ENCODE measurements at regions not wholly inside any gene's neighbourhood (a gene's known extent, or its start where the extent isn't known, plus 50 kb on each side); places are given as distances from the start of the nearest gene placed in this dataset.

GRCh38 chr3:26108846-26109489, 319.1 kb downstream of the OXSM start:
- no peak for TF ChIP-seq OSR1 (CRISPR knock-in tag; IDR thresholded peaks at IDR 0.05)
- TF ChIP-seq ARNTL (CRISPR knock-in tag; IDR thresholded peaks at IDR 0.05; ENCODE audit: borderline replicate concordance, low read depth): no peak
- no peak for TF ChIP-seq POU6F1 (CRISPR knock-in tag; IDR thresholded peaks at IDR 0.05; ENCODE audit: borderline replicate concordance, low read depth)
- TF ChIP-seq SNAI2 (CRISPR knock-in tag; IDR thresholded peaks at IDR 0.05): no peak
- no peak for TF ChIP-seq ISL1 (CRISPR knock-in tag; IDR thresholded peaks at IDR 0.05)
- TF ChIP-seq CREB5 (CRISPR knock-in tag; IDR thresholded peaks at IDR 0.05; ENCODE audit: low read depth): no peak
- no peak for TF ChIP-seq TOX (CRISPR knock-in tag; IDR thresholded peaks at IDR 0.05; ENCODE audit: borderline replicate concordance)
- ATAC-seq: no peak

DNA sequence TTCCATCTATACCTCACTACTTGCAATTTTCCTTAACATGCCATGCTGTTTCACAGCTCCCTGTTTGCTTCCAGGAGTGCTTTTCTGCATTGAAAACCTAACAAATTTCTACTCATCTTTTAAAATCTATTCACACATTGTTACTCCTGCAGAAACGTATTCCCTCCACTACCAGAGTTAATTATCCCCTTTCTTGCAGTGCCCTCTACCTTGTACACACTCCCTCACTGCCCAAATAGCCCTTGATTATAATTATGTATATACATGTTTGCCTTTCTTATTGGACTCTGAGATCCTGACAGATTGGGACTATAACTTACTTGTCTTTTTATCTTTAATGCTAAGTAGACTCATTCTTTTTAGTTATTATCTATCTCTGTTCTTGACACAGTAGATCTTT, 325.0 kb downstream of the OXSM start:
- no peak for TF ChIP-seq ISL1 (CRISPR knock-in tag; IDR thresholded peaks at IDR 0.05)
- no peak for TF ChIP-seq ZNF8 (CRISPR knock-in tag; IDR thresholded peaks at IDR 0.05)
- no peak for TF ChIP-seq TOX (CRISPR knock-in tag; IDR thresholded peaks at IDR 0.05; ENCODE audit: borderline replicate concordance)
- TF ChIP-seq CSRNP3 (CRISPR knock-in tag; IDR thresholded peaks at IDR 0.05): no peak
- TF ChIP-seq POU6F1 (CRISPR knock-in tag; IDR thresholded peaks at IDR 0.05; ENCODE audit: borderline replicate concordance, low read depth): no peak
- no peak for TF ChIP-seq ARNTL (CRISPR knock-in tag; IDR thresholded peaks at IDR 0.05; ENCODE audit: borderline replicate concordance, low read depth)
- no peak for TF ChIP-seq SNAI2 (CRISPR knock-in tag; IDR thresholded peaks at IDR 0.05)
- TF ChIP-seq RARB (CRISPR knock-in tag; IDR thresholded peaks at IDR 0.05): no peak
- no peak for TF ChIP-seq ZFP3 (CRISPR knock-in tag; IDR thresholded peaks at IDR 0.05)
- no peak for TF ChIP-seq CREB5 (CRISPR knock-in tag; IDR thresholded peaks at IDR 0.05; ENCODE audit: low read depth)
- TF ChIP-seq, protein P1, sequence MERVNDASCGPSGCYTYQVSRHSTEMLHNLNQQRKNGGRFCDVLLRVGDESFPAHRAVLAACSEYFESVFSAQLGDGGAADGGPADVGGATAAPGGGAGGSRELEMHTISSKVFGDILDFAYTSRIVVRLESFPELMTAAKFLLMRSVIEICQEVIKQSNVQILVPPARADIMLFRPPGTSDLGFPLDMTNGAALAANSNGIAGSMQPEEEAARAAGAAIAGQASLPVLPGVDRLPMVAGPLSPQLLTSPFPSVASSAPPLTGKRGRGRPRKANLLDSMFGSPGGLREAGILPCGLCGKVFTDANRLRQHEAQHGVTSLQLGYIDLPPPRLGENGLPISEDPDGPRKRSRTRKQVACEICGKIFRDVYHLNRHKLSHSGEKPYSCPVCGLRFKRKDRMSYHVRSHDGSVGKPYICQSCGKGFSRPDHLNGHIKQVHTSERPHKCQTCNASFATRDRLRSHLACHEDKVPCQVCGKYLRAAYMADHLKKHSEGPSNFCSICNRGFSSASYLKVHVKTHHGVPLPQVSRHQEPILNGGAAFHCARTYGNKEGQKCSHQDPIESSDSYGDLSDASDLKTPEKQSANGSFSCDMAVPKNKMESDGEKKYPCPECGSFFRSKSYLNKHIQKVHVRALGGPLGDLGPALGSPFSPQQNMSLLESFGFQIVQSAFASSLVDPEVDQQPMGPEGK (CRISPR knock-in tag; IDR thresholded peaks at IDR 0.05; ENCODE audit: borderline replicate concordance): no peak
- TF ChIP-seq TCF4 (CRISPR knock-in tag; IDR thresholded peaks at IDR 0.05; ENCODE audit: borderline replicate concordance): no peak
- no peak for TF ChIP-seq ZFP30 (CRISPR knock-in tag; IDR thresholded peaks at IDR 0.05)
- no peak for TF ChIP-seq OSR1 (CRISPR knock-in tag; IDR thresholded peaks at IDR 0.05)
- no peak for TF ChIP-seq BACH2 (CRISPR knock-in tag; IDR thresholded peaks at IDR 0.05; ENCODE audit: borderline replicate concordance)
- no peak for TF ChIP-seq GLIS3 (CRISPR knock-in tag; IDR thresholded peaks at IDR 0.05)
- no peak for TF ChIP-seq CSDC2 (CRISPR knock-in tag; IDR thresholded peaks at IDR 0.05)
- no peak for TF ChIP-seq ZC3H10 (CRISPR knock-in tag; IDR thresholded peaks at IDR 0.05)
- TF ChIP-seq PPARA (CRISPR knock-in tag; IDR thresholded peaks at IDR 0.05; ENCODE audit: borderline replicate concordance): no peak
- no peak for TF ChIP-seq ZNF565 (CRISPR knock-in tag; conservative IDR thresholded peaks at IDR 0.05; ENCODE audit: low read depth)
- no peak for ATAC-seq

DNA sequence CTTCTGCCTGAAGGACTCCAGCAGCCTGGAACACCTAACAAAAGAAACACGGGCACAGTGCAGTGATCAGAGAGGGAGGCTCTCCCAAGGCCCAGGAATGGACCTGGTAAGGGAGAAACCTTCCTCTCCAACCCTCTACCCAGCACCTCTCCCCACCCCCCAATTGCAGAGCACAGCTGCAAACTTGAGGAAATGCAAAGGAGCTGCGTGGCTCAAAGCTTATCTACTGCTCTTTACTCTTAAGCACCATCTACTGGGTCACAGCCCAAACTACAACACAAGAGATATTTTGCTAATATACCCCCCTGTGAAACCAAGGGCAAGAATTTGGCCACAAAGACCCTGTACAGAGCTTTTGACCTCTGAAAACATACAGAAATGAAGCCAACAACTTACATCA, 328.3 kb downstream of the OXSM start:
- ATAC-seq: no peak
- TF ChIP-seq, protein P1 (CRISPR knock-in tag; IDR thresholded peaks at IDR 0.05; ENCODE audit: borderline replicate concordance): no peak
- TF ChIP-seq BACH2 (CRISPR knock-in tag; IDR thresholded peaks at IDR 0.05; ENCODE audit: borderline replicate concordance) (no peak), SNAI2 (CRISPR knock-in tag; IDR thresholded peaks at IDR 0.05) (no peak), ZNF70 (CRISPR knock-in tag; IDR thresholded peaks at IDR 0.05) (no peak), TCF4 (CRISPR knock-in tag; IDR thresholded peaks at IDR 0.05; ENCODE audit: borderline replicate concordance) (no peak), ZNF565 (CRISPR knock-in tag; conservative IDR thresholded peaks at IDR 0.05; ENCODE audit: low read depth) (no peak), CREB5 (CRISPR knock-in tag; IDR thresholded peaks at IDR 0.05; ENCODE audit: low read depth) (no peak)

Data from SK-N-SH treated with all-trans-retinoic acid at 6 μM for 48 hours (cell line).